ENCODE measurements at regions not wholly inside any gene's neighbourhood (a gene's known extent, or its start where the extent isn't known, plus 50 kb on each side); places are given as distances from the start of the nearest gene placed in this dataset.

GRCh38 chr11:109148669-109149068 lies 273.3 kb upstream of the C11orf87 start:
- H3K9me3 ChIP-seq (ENCODE audit: control insufficient read depth, insufficient read depth, low read length): no peaks in the 10 kb centered on the region
- H3K4me3 ChIP-seq (ENCODE audit: low read depth, low read length): no peak overlapping the region
- H3K27ac ChIP-seq (ENCODE audit: low read depth, low read length): no peak overlapping the region
- no peak for TF ChIP-seq CTCF (IDR thresholded peaks at IDR 0.05; ENCODE audit: low read depth, low read length)
- ChIA-PET POLR2A (no interaction called here), CTCF (no interaction called here)
- no peak for DNase-seq (ENCODE audit: low read depth, low spot score)
- H3K27me3 ChIP-seq (ENCODE audit: control insufficient read depth, insufficient read depth, low read length): no peaks in the 10 kb centered on the region

- POLR2A ChIA-PET: no interaction called here
These were observed 271.4 kb upstream of the C11orf87 start for GRCh38 chr11:109150581-109150980.

GRCh38 chr11:109153836-109154235 lies 268.2 kb upstream of the C11orf87 start:
- TF ChIP-seq CTCF (IDR thresholded peaks at IDR 0.05; ENCODE audit: low read depth, low read length): no peak
- DNase-seq (ENCODE audit: low read depth, low spot score): no peak
- CTCF ChIA-PET: no interaction called here
- POLR2A ChIA-PET: no interaction called here
- Histone ChIP-seq H3K27me3 (ENCODE audit: control insufficient read depth, insufficient read depth, low read length) (no peaks in the 10 kb centered on the region), H3K9me3 (ENCODE audit: control insufficient read depth, insufficient read depth, low read length) (no peaks in the 10 kb centered on the region), H3K27ac (ENCODE audit: low read depth, low read length) (no peak overlapping the region), H3K4me3 (ENCODE audit: low read depth, low read length) (no peak overlapping the region)

More at GRCh38 chr11:109150581-109150980, 271.4 kb upstream of the C11orf87 start:
- H3K4me3 ChIP-seq (ENCODE audit: low read depth, low read length): no peak overlapping the region
- H3K27me3 ChIP-seq (ENCODE audit: control insufficient read depth, insufficient read depth, low read length): no peaks in the 10 kb centered on the region
- H3K27ac ChIP-seq (ENCODE audit: low read depth, low read length): no peak overlapping the region
- no peak for TF ChIP-seq CTCF (IDR thresholded peaks at IDR 0.05; ENCODE audit: low read depth, low read length)
- no peaks in the 10 kb centered on the region for H3K9me3 ChIP-seq (ENCODE audit: control insufficient read depth, insufficient read depth, low read length)
- no peak for DNase-seq (ENCODE audit: low read depth, low spot score)
- CTCF ChIA-PET: interaction anchor here (0.6 kb wide), 1 partner anchor 781 kb away, joined by 3 read pairs; no protein-coding TSS in a partner anchor

GRCh38 chr11:109155291-109155690 lies 266.7 kb upstream of the C11orf87 start:
- POLR2A ChIA-PET: no interaction called here
- no peak for TF ChIP-seq CTCF (IDR thresholded peaks at IDR 0.05; ENCODE audit: low read depth, low read length)

GRCh38 chr11:109165035-109165434 lies 257.0 kb upstream of the C11orf87 start:
- H3K27ac ChIP-seq (ENCODE audit: low read depth, low read length): no peak overlapping the region
- no peaks in the 10 kb centered on the region for H3K27me3 ChIP-seq (ENCODE audit: control insufficient read depth, insufficient read depth, low read length)
- CTCF ChIA-PET: no interaction called here
- no peak for TF ChIP-seq CTCF (IDR thresholded peaks at IDR 0.05; ENCODE audit: low read depth, low read length)
- no peaks in the 10 kb centered on the region for H3K9me3 ChIP-seq (ENCODE audit: control insufficient read depth, insufficient read depth, low read length)
- no peak overlapping the region for H3K4me3 ChIP-seq (ENCODE audit: low read depth, low read length)
- POLR2A ChIA-PET: no interaction called here
- no peak for DNase-seq (ENCODE audit: low read depth, low spot score)

More at GRCh38 chr11:109155291-109155690, 266.7 kb upstream of the C11orf87 start:
- Histone ChIP-seq H3K27me3 (ENCODE audit: control insufficient read depth, insufficient read depth, low read length) (no peaks in the 10 kb centered on the region), H3K9me3 (ENCODE audit: control insufficient read depth, insufficient read depth, low read length) (no peaks in the 10 kb centered on the region), H3K4me3 (ENCODE audit: low read depth, low read length) (no peak overlapping the region), H3K27ac (ENCODE audit: low read depth, low read length) (no peak overlapping the region)
- DNase-seq (ENCODE audit: low read depth, low spot score): no peak
- CTCF ChIA-PET: no interaction called here
